Smooth muscle cell (in vitro differentiated cells): ENCODE measurements at regions not wholly inside any gene's neighbourhood (a gene's known extent, or its start where the extent isn't known, plus 50 kb on each side); places are given as distances from the start of the nearest gene placed in this dataset.

ENCODE experiments used
- DNase-seq: peaks from one replicate; lab custom pipeline; 2025; ENCODE audit not compliant: unreplicated experiment; lab: John Stamatoyannopoulos, UW
- H2AFZ ChIP-seq: fragments of 200-600 bp; sonication (generic); 2 replicates; pipeline ENCODE4 v1.6.0; 2016; ENCODE audit warnings: antibody characterized with exemption, low read depth, mild to moderate bottlenecking
- H3F3A ChIP-seq: fragments of 200-600 bp; sonication (generic); 2 replicates; pipeline ENCODE4 v1.6.0; 2017; ENCODE audit warnings: antibody characterized with exemption, low read depth
- H3K27ac ChIP-seq: fragments of 200-600 bp; sonication (generic); 2 replicates; pipeline ENCODE4 v1.5.1; 2016; ENCODE audit warnings: low read depth, mild to moderate bottlenecking
- H3K27me3 ChIP-seq: fragments of 200-600 bp; sonication (generic); 2 replicates; pipeline ENCODE4 v1.6.1; 2016; ENCODE audit warnings: low read depth, mild to moderate bottlenecking
- H3K36me3 ChIP-seq: fragments of 200-600 bp; sonication (generic); 2 replicates; pipeline ENCODE4 v1.5.1; 2016; ENCODE audit warnings: low read depth
- H3K4me1 ChIP-seq: fragments of 200-600 bp; sonication (generic); 2 replicates; pipeline ENCODE4 v1.5.1; 2016; ENCODE audit warnings: low read depth
- H3K4me2 ChIP-seq: fragments of 200-600 bp; sonication (generic); 2 replicates; pipeline ENCODE4 v1.6.0; 2016; ENCODE audit warnings: mild to moderate bottlenecking
- H3K4me3 ChIP-seq: fragments of 200-600 bp; sonication (generic); 2 replicates; pipeline ENCODE4 v1.5.1; 2016; ENCODE audit warnings: mild to moderate bottlenecking
- H3K79me2 ChIP-seq: fragments of 200-600 bp; sonication (generic); 2 replicates; pipeline ENCODE4 v1.6.0; 2016; ENCODE audit warnings: low read depth, mild to moderate bottlenecking
- H3K9ac ChIP-seq: fragments of 200-600 bp; sonication (generic); 2 replicates; pipeline ENCODE4 v1.6.0; 2016; ENCODE audit warnings: low read depth
- H3K9me3 ChIP-seq: fragments of 200-600 bp; sonication (generic); replicated peaks from 2 replicates; pipeline ENCODE4 v1.5.1; 2016; ENCODE audit warnings: low read depth
- H4K20me1 ChIP-seq: fragments of 200-600 bp; sonication (generic); 2 replicates; pipeline ENCODE4 v1.6.0; 2016; ENCODE audit warnings: low read depth
- WGBS: methylation state at CpG from one replicate; pipeline ENCODE4 v1.1.7; 2016; ENCODE audit warnings: low lambda C conversion rate; 5-methylcytosine and 5-hydroxymethylcytosine counted together
- TF ChIP-seq, protein P1 (sequence below): fragments of 200-600 bp; sonication (generic); IDR thresholded peaks from 2 replicates; pipeline ENCODE4 v1.5.1; 2017; ENCODE audit warnings: borderline replicate concordance, mild to moderate bottlenecking, antibody characterized with exemption; ENCODE audit not compliant: insufficient read depth, poor library complexity, severe bottlenecking

DNA sequence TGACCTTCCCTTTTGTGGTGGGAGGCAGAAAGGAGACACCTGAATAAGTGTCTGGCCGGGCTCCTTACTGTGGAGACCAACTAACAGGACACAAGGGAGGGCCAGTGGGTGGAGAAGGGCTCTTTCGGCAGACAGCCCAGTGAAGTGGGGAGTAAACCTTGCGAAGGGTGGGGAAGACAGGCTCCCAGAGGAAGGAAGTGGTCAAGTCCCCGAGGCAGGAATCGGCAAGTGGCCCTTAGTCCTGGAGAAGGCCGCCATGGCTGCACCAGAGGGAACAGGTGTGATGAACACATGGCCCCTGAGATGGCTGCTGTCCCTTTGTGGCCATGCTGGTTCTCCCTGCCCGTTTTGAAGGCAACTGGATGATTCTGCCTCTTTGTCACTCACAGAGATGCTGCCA lies 187.2 kb upstream of the IGFBP3 start:
- Histone ChIP-seq H4K20me1 (no peaks in the 10 kb centered on the region), H3K4me2 (no peak overlapping the region), H3K27ac (no peak overlapping the region), H2AFZ (no peak overlapping the region), H3K27me3 (no peaks in the 10 kb centered on the region), H3K9me3 (no peaks in the 10 kb centered on the region), H3K4me1 (no peaks in the 10 kb centered on the region), H3K79me2 (no peaks in the 10 kb centered on the region), H3K36me3 (no peaks in the 10 kb centered on the region), H3K4me3 (no peak overlapping the region), H3F3A (no peaks in the 10 kb centered on the region), H3K9ac (no peak overlapping the region)
- TF ChIP-seq, protein P1, sequence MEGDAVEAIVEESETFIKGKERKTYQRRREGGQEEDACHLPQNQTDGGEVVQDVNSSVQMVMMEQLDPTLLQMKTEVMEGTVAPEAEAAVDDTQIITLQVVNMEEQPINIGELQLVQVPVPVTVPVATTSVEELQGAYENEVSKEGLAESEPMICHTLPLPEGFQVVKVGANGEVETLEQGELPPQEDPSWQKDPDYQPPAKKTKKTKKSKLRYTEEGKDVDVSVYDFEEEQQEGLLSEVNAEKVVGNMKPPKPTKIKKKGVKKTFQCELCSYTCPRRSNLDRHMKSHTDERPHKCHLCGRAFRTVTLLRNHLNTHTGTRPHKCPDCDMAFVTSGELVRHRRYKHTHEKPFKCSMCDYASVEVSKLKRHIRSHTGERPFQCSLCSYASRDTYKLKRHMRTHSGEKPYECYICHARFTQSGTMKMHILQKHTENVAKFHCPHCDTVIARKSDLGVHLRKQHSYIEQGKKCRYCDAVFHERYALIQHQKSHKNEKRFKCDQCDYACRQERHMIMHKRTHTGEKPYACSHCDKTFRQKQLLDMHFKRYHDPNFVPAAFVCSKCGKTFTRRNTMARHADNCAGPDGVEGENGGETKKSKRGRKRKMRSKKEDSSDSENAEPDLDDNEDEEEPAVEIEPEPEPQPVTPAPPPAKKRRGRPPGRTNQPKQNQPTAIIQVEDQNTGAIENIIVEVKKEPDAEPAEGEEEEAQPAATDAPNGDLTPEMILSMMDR, result no peak
- DNase-seq, result no peak
- 97% methylated on average over 7 of the region's 7 CpGs for WGBS

DNA sequence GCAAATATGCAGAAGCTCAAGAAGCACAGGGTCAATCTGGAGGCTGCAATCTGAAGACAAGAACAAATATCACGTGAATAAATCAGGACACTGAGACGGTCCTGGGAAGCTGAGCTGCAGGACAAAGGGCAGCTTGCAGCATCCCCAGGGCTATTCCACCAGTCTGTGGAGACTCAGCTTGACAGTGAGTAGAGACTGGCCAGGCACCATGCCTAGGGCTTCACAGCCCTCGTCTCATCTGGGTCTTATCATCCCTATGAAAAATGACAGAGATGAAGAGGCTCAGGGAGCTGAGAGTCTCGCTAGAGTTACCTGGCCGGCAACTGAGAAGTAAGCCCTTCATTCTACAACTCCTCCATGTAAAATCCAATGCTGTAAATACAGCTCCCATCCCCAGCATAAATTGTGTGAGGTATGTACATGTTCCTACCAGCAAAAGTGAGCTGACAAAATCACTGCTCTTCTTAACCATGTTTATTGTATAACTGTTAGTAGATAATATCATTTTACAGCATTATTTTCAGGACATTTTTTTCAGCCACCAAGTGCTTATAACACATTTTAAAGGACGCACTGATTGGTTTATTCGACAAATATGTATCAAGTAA lies 186.6 kb upstream of the IGFBP3 start:
- H3K4me1 ChIP-seq, result no peaks in the 10 kb centered on the region
- WGBS, result 61% methylated on average over 7 of the region's 7 CpGs

DNA sequence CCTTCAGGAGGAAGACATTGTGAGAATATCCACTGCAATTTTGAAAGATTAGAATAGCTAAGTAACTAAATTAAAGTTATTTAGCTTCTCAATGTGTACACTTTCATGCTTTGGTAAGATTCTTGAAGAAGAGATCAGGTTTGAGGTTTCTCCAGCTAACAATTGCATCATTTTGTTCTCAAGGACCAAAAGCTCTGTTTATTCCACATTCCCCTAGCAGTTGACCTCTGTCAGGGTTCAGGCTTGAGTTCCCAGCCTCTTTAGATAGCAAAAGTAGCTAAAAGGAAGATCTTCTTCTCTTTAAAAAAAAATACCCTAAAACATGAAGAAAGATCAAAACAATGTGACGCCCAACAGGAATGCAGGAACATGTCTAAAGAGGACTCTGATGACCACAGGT lies 179.4 kb upstream of the IGFBP3 start:
- DNase-seq, result no peak
- WGBS, result 79% methylated on average over 1 of the region's 1 CpG
- H3K4me3 ChIP-seq, result no peak overlapping the region
- peaks cover 21% of the 10 kb centered on the region for H3F3A ChIP-seq
- H3K36me3 ChIP-seq, result no peaks in the 10 kb centered on the region
- H2AFZ ChIP-seq, result peak overlapping the region; percentile 65
- peak overlapping the region; percentile 70 for H3K27ac ChIP-seq
- no peaks in the 10 kb centered on the region for H3K27me3 ChIP-seq
- peak overlapping the region; percentile 73 for H3K4me2 ChIP-seq
- no peak overlapping the region for H3K9ac ChIP-seq
- peaks cover 14% of the 10 kb centered on the region for H3K4me1 ChIP-seq
- no peaks in the 10 kb centered on the region for H4K20me1 ChIP-seq
- H3K79me2 ChIP-seq, result no peaks in the 10 kb centered on the region
- TF ChIP-seq, protein P1, result no peak
- H3K9me3 ChIP-seq, result no peaks in the 10 kb centered on the region

More for the DNA sequence above, 186.6 kb upstream of the IGFBP3 start:
- no peak for DNase-seq
- Histone ChIP-seq H3K9ac (no peak overlapping the region), H3K79me2 (no peaks in the 10 kb centered on the region), H3K36me3 (no peaks in the 10 kb centered on the region), H3F3A (no peaks in the 10 kb centered on the region), H4K20me1 (no peaks in the 10 kb centered on the region), H3K27ac (no peak overlapping the region), H3K4me3 (no peak overlapping the region), H3K27me3 (no peaks in the 10 kb centered on the region), H3K4me2 (no peak overlapping the region), H3K9me3 (no peaks in the 10 kb centered on the region), H2AFZ (no peak overlapping the region)
- TF ChIP-seq, protein P1, result no peak

DNA sequence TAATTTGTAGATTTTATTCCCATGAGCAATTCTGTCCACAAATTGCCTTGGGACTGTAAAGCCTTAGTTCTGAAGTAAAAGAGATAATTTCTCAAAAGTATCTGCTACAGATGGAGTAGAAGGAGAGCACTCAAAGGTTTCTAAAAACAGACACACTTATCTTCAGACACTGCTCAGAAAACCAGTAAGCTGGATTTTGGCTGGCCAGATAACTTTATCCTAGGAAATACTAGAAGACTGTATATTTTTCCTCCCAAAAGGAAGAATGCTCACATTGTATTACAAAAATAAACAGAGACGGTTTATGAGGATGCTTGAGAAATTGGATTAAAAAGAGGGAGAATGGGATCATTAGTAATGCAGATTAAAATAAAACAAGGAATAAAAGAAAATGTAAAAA lies 178.0 kb upstream of the IGFBP3 start:
- 10% methylated on average over 1 of the region's 1 CpG for WGBS
- Histone ChIP-seq H3K4me2 (peak overlapping the region; percentile 73), H2AFZ (no peak overlapping the region), H4K20me1 (no peaks in the 10 kb centered on the region), H3K9ac (no peak overlapping the region), H3K4me1 (peaks cover 14% of the 10 kb centered on the region), H3F3A (peaks cover 21% of the 10 kb centered on the region), H3K4me3 (no peak overlapping the region), H3K9me3 (no peaks in the 10 kb centered on the region), H3K79me2 (no peaks in the 10 kb centered on the region), H3K27ac (peak overlapping the region; percentile 70), H3K36me3 (no peaks in the 10 kb centered on the region), H3K27me3 (no peaks in the 10 kb centered on the region)
- TF ChIP-seq, protein P1, result no peak
- DNase-seq, result no peak
